ENCODE measurements at regions not wholly inside any gene's neighbourhood (a gene's known extent, or its start where the extent isn't known, plus 50 kb on each side); places are given as distances from the start of the nearest gene placed in this dataset.

DNA sequence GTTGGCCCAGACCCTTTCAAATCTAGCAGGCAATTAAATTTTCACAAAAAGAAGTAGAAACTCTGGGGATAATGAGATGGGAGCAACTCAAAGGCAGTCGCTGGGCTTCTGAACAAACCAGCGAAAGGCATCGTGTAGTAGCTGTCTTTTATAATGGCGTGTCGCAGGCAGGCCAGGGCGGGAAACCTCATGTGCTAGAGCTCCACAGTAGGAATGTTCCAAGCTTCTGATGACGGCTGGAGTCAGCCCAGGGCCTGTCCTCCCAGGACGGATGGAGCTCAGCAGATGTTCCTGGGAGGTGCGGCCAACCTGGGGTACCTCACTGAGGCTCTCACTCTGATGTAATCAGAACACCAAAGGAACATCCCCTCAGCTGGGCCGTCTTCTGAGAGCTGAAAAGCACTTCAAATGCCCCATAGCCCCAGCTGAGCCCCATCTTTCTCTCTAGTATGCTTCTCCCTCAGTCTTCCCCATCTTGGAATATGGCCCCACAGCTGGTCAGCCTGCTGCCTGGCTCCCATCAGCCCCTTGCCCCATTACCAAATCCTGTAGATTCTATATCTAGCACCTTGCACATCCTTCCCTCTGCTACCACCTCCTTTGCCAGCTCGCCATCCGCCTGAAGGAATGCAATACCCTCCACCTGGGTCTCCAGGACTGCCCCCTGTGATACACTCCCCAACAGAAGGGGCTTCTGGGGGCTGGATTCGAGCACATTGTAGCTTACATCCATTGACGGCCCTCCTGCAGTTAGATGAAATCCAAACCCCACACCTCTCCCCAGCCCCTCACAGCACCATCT, 54.9 kb upstream of the ATP2B2 start:
- no peaks in the 10 kb centered on the region for H3K79me1 ChIP-seq (ENCODE audit: low read length)
- H3K79me2 ChIP-seq (ENCODE audit: control insufficient read depth, insufficient read depth, low read length) = no peaks in the 10 kb centered on the region
- H3K4me2 ChIP-seq (ENCODE audit: low read length) = no peak overlapping the region
- H2AK5ac ChIP-seq (ENCODE audit: low read length) = no peak overlapping the region
- H2BK15ac ChIP-seq (replicated peaks; ENCODE audit: low read depth) = no peak overlapping the region
- DNase-seq = no peak
- no CpG with 5 or more reads among the region's 14 CpGs for WGBS (ENCODE audit: extremely low coverage, insufficient coverage, low lambda C conversion rate)
- H3K56ac ChIP-seq (ENCODE audit: low read length) = no peak overlapping the region
- no peak overlapping the region for H3K4me3 ChIP-seq (ENCODE audit: low read length)
- no peak overlapping the region for H2BK120ac ChIP-seq (ENCODE audit: low read depth, low read length)
- H3K36me3 ChIP-seq (ENCODE audit: control insufficient read depth, insufficient read depth, low read length) = no peaks in the 10 kb centered on the region
- H3K4me1 ChIP-seq (ENCODE audit: control insufficient read depth, low read depth, low read length) = no peaks in the 10 kb centered on the region
- H3K23ac ChIP-seq (ENCODE audit: low read length) = no peak overlapping the region
- no peak overlapping the region for H3K4ac ChIP-seq (ENCODE audit: low read depth, low read length)
- no peak overlapping the region for H4K5ac ChIP-seq (ENCODE audit: low read length)
- no peak overlapping the region for H3K9ac ChIP-seq (ENCODE audit: low read length)
- H3K27ac ChIP-seq (ENCODE audit: low read depth, low read length) = no peak overlapping the region
- H2BK5ac ChIP-seq (ENCODE audit: low read length) = no peak overlapping the region
- no peak overlapping the region for H4K8ac ChIP-seq (ENCODE audit: low read depth, low read length)
- no peaks in the 10 kb centered on the region for H3K27me3 ChIP-seq (ENCODE audit: insufficient read depth, low read length, poor library complexity)
- no peak overlapping the region for H3K18ac ChIP-seq (ENCODE audit: low read length)

DNA sequence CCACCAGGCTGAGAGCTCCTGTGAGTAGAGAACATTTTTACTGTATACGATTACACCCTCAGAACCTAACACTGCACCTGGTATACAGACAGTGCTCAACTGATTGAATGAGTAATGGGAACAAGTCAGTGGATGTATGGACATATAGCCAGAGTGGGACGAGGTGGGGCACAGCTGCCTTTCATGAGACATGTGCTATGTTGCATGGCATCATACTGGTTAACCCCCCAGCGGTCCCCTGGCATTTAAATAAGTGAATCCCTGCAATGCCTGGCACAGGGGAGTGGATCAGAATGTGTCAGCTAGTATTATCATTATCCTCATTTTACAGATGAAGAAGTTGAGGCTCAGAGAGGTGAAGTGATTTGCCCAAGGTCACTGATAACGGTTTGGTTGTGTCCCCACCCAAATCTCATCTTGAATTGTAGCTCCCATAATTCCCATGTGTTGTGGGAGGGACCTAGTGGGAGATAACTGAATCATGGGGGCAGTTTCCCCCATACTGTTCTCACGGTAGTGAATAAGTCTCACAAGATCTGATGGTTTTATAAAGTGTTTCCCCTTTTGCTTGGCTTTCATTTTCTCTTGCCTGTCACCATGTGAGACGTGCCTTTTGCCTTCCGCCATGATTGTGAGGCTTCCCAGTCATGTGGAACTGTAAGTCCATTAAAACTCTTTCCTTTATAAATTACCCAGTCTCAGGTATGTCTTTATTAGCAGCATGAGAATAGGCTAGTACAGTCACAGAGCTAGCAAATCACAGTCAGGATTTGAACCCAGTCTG, 56.0 kb upstream of the ATP2B2 start:
- no peaks in the 10 kb centered on the region for H3K79me2 ChIP-seq (ENCODE audit: control insufficient read depth, insufficient read depth, low read length)
- DNase-seq = no peak
- H3K23ac ChIP-seq (ENCODE audit: low read length) = no peak overlapping the region
- H3K56ac ChIP-seq (ENCODE audit: low read length) = no peak overlapping the region
- no peak overlapping the region for H3K18ac ChIP-seq (ENCODE audit: low read length)
- no peaks in the 10 kb centered on the region for H3K36me3 ChIP-seq (ENCODE audit: control insufficient read depth, insufficient read depth, low read length)
- no peak overlapping the region for H2BK120ac ChIP-seq (ENCODE audit: low read depth, low read length)
- no peak overlapping the region for H3K27ac ChIP-seq (ENCODE audit: low read depth, low read length)
- no peak overlapping the region for H4K8ac ChIP-seq (ENCODE audit: low read depth, low read length)
- no peak overlapping the region for H3K4me3 ChIP-seq (ENCODE audit: low read length)
- H3K4me2 ChIP-seq (ENCODE audit: low read length) = no peak overlapping the region
- no peak overlapping the region for H3K4ac ChIP-seq (ENCODE audit: low read depth, low read length)
- H2BK5ac ChIP-seq (ENCODE audit: low read length) = no peak overlapping the region
- no peak overlapping the region for H3K9ac ChIP-seq (ENCODE audit: low read length)
- H4K5ac ChIP-seq (ENCODE audit: low read length) = no peak overlapping the region
- H3K27me3 ChIP-seq (ENCODE audit: insufficient read depth, low read length, poor library complexity) = no peaks in the 10 kb centered on the region
- no peaks in the 10 kb centered on the region for H3K79me1 ChIP-seq (ENCODE audit: low read length)
- H2AK5ac ChIP-seq (ENCODE audit: low read length) = no peak overlapping the region
- no peaks in the 10 kb centered on the region for H3K4me1 ChIP-seq (ENCODE audit: control insufficient read depth, low read depth, low read length)
- no CpG with 5 or more reads among the region's 7 CpGs for WGBS (ENCODE audit: extremely low coverage, insufficient coverage, low lambda C conversion rate)
- H2BK15ac ChIP-seq (replicated peaks; ENCODE audit: low read depth) = no peak overlapping the region

DNA sequence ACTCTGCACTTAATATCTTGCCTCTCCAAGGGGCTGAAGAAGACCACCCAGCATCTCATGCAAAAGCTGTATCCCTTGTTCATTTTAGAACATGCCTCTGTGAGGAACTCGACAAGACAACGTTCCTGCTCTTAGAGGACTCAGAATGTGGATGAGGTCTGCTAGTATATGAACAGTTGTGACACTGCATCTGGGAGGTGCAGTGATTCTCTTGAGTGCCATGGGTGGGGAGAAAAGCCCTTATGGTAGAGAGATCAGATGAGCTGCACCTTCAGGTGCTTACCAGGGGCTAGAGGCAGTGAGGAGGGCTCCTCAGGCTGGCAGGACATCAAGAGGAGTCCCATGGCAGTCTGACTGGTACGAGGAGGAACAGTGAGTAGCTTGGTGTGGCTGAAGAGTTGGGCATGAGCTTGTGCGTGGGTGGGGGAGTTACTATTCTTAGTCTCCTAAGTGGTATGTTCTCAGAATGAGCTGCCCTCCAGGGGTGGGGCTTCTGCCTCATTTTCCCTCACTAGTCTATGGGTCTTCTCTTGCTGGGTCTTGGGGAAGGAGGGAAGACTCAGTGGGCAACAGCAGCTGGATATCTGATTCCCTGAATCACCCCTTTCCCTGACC, 56.7 kb upstream of the ATP2B2 start:
- WGBS (ENCODE audit: extremely low coverage, insufficient coverage, low lambda C conversion rate) = no CpG with 5 or more reads among the region's 4 CpGs

DNA sequence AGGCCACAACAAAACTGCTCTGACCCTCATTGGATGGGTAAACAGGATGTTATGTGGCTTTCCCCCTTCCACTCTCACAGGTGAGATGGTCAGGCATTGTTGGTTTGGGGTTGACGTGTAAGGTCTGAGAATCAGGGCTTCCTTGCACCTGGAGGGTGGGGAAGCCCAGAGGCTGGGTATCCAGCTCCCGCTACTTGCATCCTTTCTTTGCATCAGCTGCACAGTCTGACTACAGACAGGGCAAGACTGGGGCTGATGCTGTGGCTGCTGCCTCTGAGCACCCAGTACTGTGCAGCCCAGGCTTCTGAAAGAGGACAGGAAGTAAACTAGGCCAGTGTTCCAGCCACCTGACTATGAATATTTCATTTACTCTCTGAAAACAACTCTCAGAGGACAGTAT, 58.0 kb upstream of the ATP2B2 start:
- H3K4me1 ChIP-seq (ENCODE audit: control insufficient read depth, low read depth, low read length) = no peaks in the 10 kb centered on the region
- H3K36me3 ChIP-seq (ENCODE audit: control insufficient read depth, insufficient read depth, low read length) = no peaks in the 10 kb centered on the region
- no peak overlapping the region for H3K18ac ChIP-seq (ENCODE audit: low read length)
- no peak overlapping the region for H2BK5ac ChIP-seq (ENCODE audit: low read length)
- no peak overlapping the region for H4K5ac ChIP-seq (ENCODE audit: low read length)
- no peak overlapping the region for H2BK15ac ChIP-seq (replicated peaks; ENCODE audit: low read depth)
- no peak overlapping the region for H3K4ac ChIP-seq (ENCODE audit: low read depth, low read length)
- H3K79me1 ChIP-seq (ENCODE audit: low read length) = no peaks in the 10 kb centered on the region
- no peak overlapping the region for H3K4me2 ChIP-seq (ENCODE audit: low read length)
- H2BK120ac ChIP-seq (ENCODE audit: low read depth, low read length) = no peak overlapping the region
- no CpG with 5 or more reads among the region's 2 CpGs for WGBS (ENCODE audit: extremely low coverage, insufficient coverage, low lambda C conversion rate)
- no peak overlapping the region for H3K4me3 ChIP-seq (ENCODE audit: low read length)
- no peak overlapping the region for H3K9ac ChIP-seq (ENCODE audit: low read length)
- H4K8ac ChIP-seq (ENCODE audit: low read depth, low read length) = no peak overlapping the region
- H3K27me3 ChIP-seq (ENCODE audit: insufficient read depth, low read length, poor library complexity) = no peaks in the 10 kb centered on the region
- no peak overlapping the region for H3K56ac ChIP-seq (ENCODE audit: low read length)
- no peak overlapping the region for H3K23ac ChIP-seq (ENCODE audit: low read length)
- no peak overlapping the region for H3K27ac ChIP-seq (ENCODE audit: low read depth, low read length)
- H2AK5ac ChIP-seq (ENCODE audit: low read length) = no peak overlapping the region
- no peaks in the 10 kb centered on the region for H3K79me2 ChIP-seq (ENCODE audit: control insufficient read depth, insufficient read depth, low read length)
- DNase-seq = no peak

More for the DNA sequence above, 56.7 kb upstream of the ATP2B2 start:
- Histone ChIP-seq H3K79me1 (ENCODE audit: low read length) (no peaks in the 10 kb centered on the region), H4K8ac (ENCODE audit: low read depth, low read length) (no peak overlapping the region), H3K4me1 (ENCODE audit: control insufficient read depth, low read depth, low read length) (no peaks in the 10 kb centered on the region), H3K18ac (ENCODE audit: low read length) (no peak overlapping the region), H3K79me2 (ENCODE audit: control insufficient read depth, insufficient read depth, low read length) (no peaks in the 10 kb centered on the region), H3K4me2 (ENCODE audit: low read length) (no peak overlapping the region), H3K27ac (ENCODE audit: low read depth, low read length) (no peak overlapping the region), H3K56ac (ENCODE audit: low read length) (no peak overlapping the region), H3K4ac (ENCODE audit: low read depth, low read length) (no peak overlapping the region), H3K23ac (ENCODE audit: low read length) (no peak overlapping the region), H4K5ac (ENCODE audit: low read length) (no peak overlapping the region), H3K4me3 (ENCODE audit: low read length) (no peak overlapping the region), H2AK5ac (ENCODE audit: low read length) (no peak overlapping the region), H3K27me3 (ENCODE audit: insufficient read depth, low read length, poor library complexity) (no peaks in the 10 kb centered on the region), H2BK5ac (ENCODE audit: low read length) (no peak overlapping the region), H3K9ac (ENCODE audit: low read length) (no peak overlapping the region), H3K36me3 (ENCODE audit: control insufficient read depth, insufficient read depth, low read length) (no peaks in the 10 kb centered on the region), H2BK15ac (replicated peaks; ENCODE audit: low read depth) (no peak overlapping the region), H2BK120ac (ENCODE audit: low read depth, low read length) (no peak overlapping the region)
- no peak for DNase-seq

DNA sequence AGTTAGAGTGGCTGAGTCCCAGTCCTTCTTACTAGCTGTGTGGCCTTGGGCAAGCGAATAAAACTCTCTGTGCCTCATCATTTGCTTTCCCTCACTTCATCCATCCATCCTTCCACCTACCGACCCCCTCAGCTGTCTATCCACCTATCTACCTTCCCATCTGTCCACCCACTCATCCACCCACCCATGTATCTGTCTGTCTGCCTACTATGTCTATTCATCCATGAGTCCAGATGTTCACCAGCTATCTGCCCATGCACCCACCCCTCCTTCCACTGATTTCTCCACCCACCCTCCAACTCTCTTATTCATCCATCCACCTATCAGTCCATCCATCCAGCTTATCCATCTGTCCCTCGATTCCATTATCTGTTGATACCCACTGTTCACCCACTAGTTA, 60.4 kb upstream of the ATP2B2 start:
- Histone ChIP-seq H3K27me3 (ENCODE audit: insufficient read depth, low read length, poor library complexity) (no peaks in the 10 kb centered on the region), H4K8ac (ENCODE audit: low read depth, low read length) (no peak overlapping the region), H3K9ac (ENCODE audit: low read length) (no peak overlapping the region), H2BK120ac (ENCODE audit: low read depth, low read length) (no peak overlapping the region), H3K4me3 (ENCODE audit: low read length) (no peak overlapping the region), H3K4ac (ENCODE audit: low read depth, low read length) (no peak overlapping the region), H2BK5ac (ENCODE audit: low read length) (no peak overlapping the region), H3K36me3 (ENCODE audit: control insufficient read depth, insufficient read depth, low read length) (no peaks in the 10 kb centered on the region), H3K18ac (ENCODE audit: low read length) (no peak overlapping the region), H3K4me1 (ENCODE audit: control insufficient read depth, low read depth, low read length) (no peaks in the 10 kb centered on the region), H2BK15ac (replicated peaks; ENCODE audit: low read depth) (no peak overlapping the region), H4K5ac (ENCODE audit: low read length) (no peak overlapping the region), H3K56ac (ENCODE audit: low read length) (no peak overlapping the region), H3K79me1 (ENCODE audit: low read length) (no peaks in the 10 kb centered on the region), H3K79me2 (ENCODE audit: control insufficient read depth, insufficient read depth, low read length) (no peaks in the 10 kb centered on the region), H3K23ac (ENCODE audit: low read length) (no peak overlapping the region), H3K27ac (ENCODE audit: low read depth, low read length) (no peak overlapping the region), H3K4me2 (ENCODE audit: low read length) (no peak overlapping the region), H2AK5ac (ENCODE audit: low read length) (no peak overlapping the region)
- no CpG with 5 or more reads among the region's 3 CpGs for WGBS (ENCODE audit: extremely low coverage, insufficient coverage, low lambda C conversion rate)
- DNase-seq = no peak
